Endodermal cell (in vitro differentiated cells): ENCODE measurements at regions not wholly inside any gene's neighbourhood (a gene's known extent, or its start where the extent isn't known, plus 50 kb on each side); places are given as distances from the start of the nearest gene placed in this dataset.

Experiments
- DNase-seq: peaks from one replicate; pipeline ENCODE4 v3.0.0-alpha.2; 2017
- H3K27ac ChIP-seq: 2 replicates; pipeline ENCODE4 v1.5.1; 2013; ENCODE audit warnings: mild to moderate bottlenecking, low read depth, low read length, moderate library complexity
- H3K27me3 ChIP-seq: 2 replicates; pipeline ENCODE4 v1.6.1; 2013; ENCODE audit warnings: mild to moderate bottlenecking, low read length, moderate library complexity; ENCODE audit not compliant: insufficient read depth, control insufficient read depth, poor library complexity, severe bottlenecking
- H3K36me3 ChIP-seq: 2 replicates; pipeline ENCODE4 v1.7.0; 2013; ENCODE audit warnings: mild to moderate bottlenecking, low read length, moderate library complexity; ENCODE audit not compliant: control insufficient read depth, insufficient read depth
- H3K4me1 ChIP-seq: one replicate; pipeline ENCODE4 v1.7.0; 2013; ENCODE audit warnings: low read length; ENCODE audit not compliant: control insufficient read depth, insufficient read depth
- H3K4me3 ChIP-seq: 2 replicates; pipeline ENCODE4 v1.5.1; 2013; ENCODE audit warnings: mild to moderate bottlenecking, low read length, moderate library complexity
- H3K9ac ChIP-seq: 2 replicates; pipeline ENCODE4 v1.6.1; 2013; ENCODE audit warnings: mild to moderate bottlenecking, low read length, moderate library complexity; ENCODE audit not compliant: poor library complexity, severe bottlenecking; ENCODE audit errors: extremely low read depth
- H3K9me3 ChIP-seq: 2 replicates; pipeline ENCODE4 v1.6.1; 2013; ENCODE audit warnings: mild to moderate bottlenecking, low read length, moderate library complexity; ENCODE audit not compliant: control insufficient read depth
- H3K27ac Mint-ChIP-seq: 2 replicates; pipeline ENCODE4 v1.8.0; 2020; ENCODE audit warnings: mixed read lengths
- H3K27me3 Mint-ChIP-seq: 2 replicates; pipeline ENCODE4 v1.8.0; 2021; ENCODE audit warnings: mild to moderate bottlenecking, mixed read lengths; ENCODE audit not compliant: insufficient read depth
- H3K36me3 Mint-ChIP-seq: 2 replicates; pipeline ENCODE4 v1.8.0; 2020; ENCODE audit warnings: low read depth, mixed read lengths
- H3K4me1 Mint-ChIP-seq: 2 replicates; pipeline ENCODE4 v1.8.0; 2020; ENCODE audit warnings: mixed read lengths
- H3K4me3 Mint-ChIP-seq: 2 replicates; pipeline ENCODE4 v1.8.0; 2020; ENCODE audit warnings: mild to moderate bottlenecking, moderate library complexity, mixed read lengths
- H3K9me3 Mint-ChIP-seq: 2 replicates; pipeline ENCODE4 v1.8.0; 2020; ENCODE audit warnings: mild to moderate bottlenecking, mixed read lengths
- CTCF ChIP-seq: fragments of 200-600 bp; sonication (generic); conservative IDR thresholded peaks from 2 replicates; pipeline ENCODE4 v1.5.0; 2021; ENCODE audit warnings: antibody characterized with exemption, mild to moderate bottlenecking

GRCh38 chr17:79661292-79662041 is 50.6 kb upstream of the RBFOX3 start:
- no peak for DNase-seq
- H3K4me1 ChIP-seq, result no peaks in the 10 kb centered on the region
- H3K36me3 ChIP-seq, result no peaks in the 10 kb centered on the region
- no peak overlapping the region for H3K9ac ChIP-seq
- no peak overlapping the region for H3K27ac Mint-ChIP-seq
- H3K27me3 Mint-ChIP-seq, result peaks cover 30% of the 10 kb centered on the region
- no peak for TF ChIP-seq CTCF
- peaks cover 1% of the 10 kb centered on the region for H3K4me1 Mint-ChIP-seq
- peaks cover 16% of the 10 kb centered on the region for H3K9me3 Mint-ChIP-seq
- peaks cover 18% of the 10 kb centered on the region for H3K27me3 ChIP-seq
- H3K27ac ChIP-seq, result no peak overlapping the region
- no peak overlapping the region for H3K4me3 Mint-ChIP-seq
- H3K9me3 ChIP-seq, result no peaks in the 10 kb centered on the region
- no peaks in the 10 kb centered on the region for H3K36me3 Mint-ChIP-seq
- no peak overlapping the region for H3K4me3 ChIP-seq
